Retinal pigment epithelial cell (primary cell): ENCODE measurements at regions not wholly inside any gene's neighbourhood (a gene's known extent, or its start where the extent isn't known, plus 50 kb on each side); places are given as distances from the start of the nearest gene placed in this dataset.

Source experiments
- DNase-seq: peaks from one replicate; pipeline ENCODE4 v3.0.0-alpha.2; 2010; ENCODE audit warnings: low read depth
- H3K4me3 ChIP-seq: 2 replicates; pipeline ENCODE4 v1.5.1; 2011; ENCODE audit warnings: mild to moderate bottlenecking, low read length, control low read depth, moderate library complexity
- CTCF ChIP-seq: conservative IDR thresholded peaks from 2 replicates; pipeline ENCODE4 v1.5.1; 2011; ENCODE audit warnings: low read depth, low read length, control low read depth, inconsistent platforms

- no peak for TF ChIP-seq CTCF
- no peak for DNase-seq
- no peak overlapping the region for H3K4me3 ChIP-seq
These were observed 430.8 kb downstream of the MTRR start for GRCh38 chr5:8299716-8300115.

GRCh38 chr5:8304341-8304740 is 435.4 kb downstream of the MTRR start:
- no peak overlapping the region for H3K4me3 ChIP-seq
- no peak for TF ChIP-seq CTCF
- no peak for DNase-seq

GRCh38 chr5:8306288-8306896 is 437.4 kb downstream of the MTRR start:
- no peak for TF ChIP-seq CTCF
- H3K4me3 ChIP-seq = no peak overlapping the region
- DNase-seq = no peak

- no peak overlapping the region for H3K4me3 ChIP-seq
- DNase-seq = no peak
- TF ChIP-seq CTCF = no peak
These were observed 446.0 kb downstream of the MTRR start for GRCh38 chr5:8314965-8315364.

GRCh38 chr5:8316608-8317280 is 447.8 kb downstream of the MTRR start:
- TF ChIP-seq CTCF = no peak
- no peak for DNase-seq
- H3K4me3 ChIP-seq = no peak overlapping the region

GRCh38 chr5:8317335-8317734 is 448.4 kb downstream of the MTRR start:
- no peak for DNase-seq
- TF ChIP-seq CTCF = no peak

GRCh38 chr5:8320244-8320643 is 451.3 kb downstream of the MTRR start:
- no peak for DNase-seq
- TF ChIP-seq CTCF = no peak
- no peak overlapping the region for H3K4me3 ChIP-seq

More at GRCh38 chr5:8317335-8317734, 448.4 kb downstream of the MTRR start:
- no peak overlapping the region for H3K4me3 ChIP-seq
